ENCODE measurements at regions not wholly inside any gene's neighbourhood (a gene's known extent, or its start where the extent isn't known, plus 50 kb on each side); places are given as distances from the start of the nearest gene placed in this dataset.

DNA sequence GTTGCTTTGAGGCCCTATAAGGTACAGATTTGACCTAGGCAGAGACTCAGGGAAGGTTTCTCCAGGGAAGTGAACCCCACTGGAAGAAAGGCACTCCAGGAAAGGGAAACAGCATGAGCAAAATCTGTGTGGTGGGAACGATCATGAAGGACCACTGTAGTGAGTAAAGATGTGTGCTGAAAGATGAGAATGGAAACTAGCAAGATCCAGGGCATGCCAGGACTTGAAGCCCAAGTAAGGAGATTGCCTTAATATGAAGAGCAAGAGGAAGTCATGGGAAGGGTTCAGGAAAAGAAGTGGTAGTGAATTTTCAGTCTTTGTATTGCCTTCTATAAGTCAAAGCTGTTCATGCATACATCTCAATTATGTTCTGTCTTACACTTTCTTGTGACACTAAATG, 55.2 kb upstream of the SLIT3 start:
- TF ChIP-seq, protein P1, sequence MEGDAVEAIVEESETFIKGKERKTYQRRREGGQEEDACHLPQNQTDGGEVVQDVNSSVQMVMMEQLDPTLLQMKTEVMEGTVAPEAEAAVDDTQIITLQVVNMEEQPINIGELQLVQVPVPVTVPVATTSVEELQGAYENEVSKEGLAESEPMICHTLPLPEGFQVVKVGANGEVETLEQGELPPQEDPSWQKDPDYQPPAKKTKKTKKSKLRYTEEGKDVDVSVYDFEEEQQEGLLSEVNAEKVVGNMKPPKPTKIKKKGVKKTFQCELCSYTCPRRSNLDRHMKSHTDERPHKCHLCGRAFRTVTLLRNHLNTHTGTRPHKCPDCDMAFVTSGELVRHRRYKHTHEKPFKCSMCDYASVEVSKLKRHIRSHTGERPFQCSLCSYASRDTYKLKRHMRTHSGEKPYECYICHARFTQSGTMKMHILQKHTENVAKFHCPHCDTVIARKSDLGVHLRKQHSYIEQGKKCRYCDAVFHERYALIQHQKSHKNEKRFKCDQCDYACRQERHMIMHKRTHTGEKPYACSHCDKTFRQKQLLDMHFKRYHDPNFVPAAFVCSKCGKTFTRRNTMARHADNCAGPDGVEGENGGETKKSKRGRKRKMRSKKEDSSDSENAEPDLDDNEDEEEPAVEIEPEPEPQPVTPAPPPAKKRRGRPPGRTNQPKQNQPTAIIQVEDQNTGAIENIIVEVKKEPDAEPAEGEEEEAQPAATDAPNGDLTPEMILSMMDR (IDR thresholded peaks at IDR 0.05), result no peak
- TF ChIP-seq POLR2A (IDR thresholded peaks at IDR 0.05) (no peak), POLR2AphosphoS5 (IDR thresholded peaks at IDR 0.05) (no peak), EP300 (IDR thresholded peaks at IDR 0.05) (no peak)
